Cerebellar cortex (tissue), 1 donor: ENCODE measurements at regions not wholly inside any gene's neighbourhood (a gene's known extent, or its start where the extent isn't known, plus 50 kb on each side); places are given as distances from the start of the nearest gene placed in this dataset.
"Not testable (repeated sequence)": the region's sequence is repeated elsewhere in the genome, so short reads cannot be mapped to it uniquely, and the experiment has no call there.

Experiments used
- DNase-seq: peaks from one replicate; pipeline ENCODE4 v3.0.0-alpha.2; 2015; ENCODE audit warnings: low spot score

DNA sequence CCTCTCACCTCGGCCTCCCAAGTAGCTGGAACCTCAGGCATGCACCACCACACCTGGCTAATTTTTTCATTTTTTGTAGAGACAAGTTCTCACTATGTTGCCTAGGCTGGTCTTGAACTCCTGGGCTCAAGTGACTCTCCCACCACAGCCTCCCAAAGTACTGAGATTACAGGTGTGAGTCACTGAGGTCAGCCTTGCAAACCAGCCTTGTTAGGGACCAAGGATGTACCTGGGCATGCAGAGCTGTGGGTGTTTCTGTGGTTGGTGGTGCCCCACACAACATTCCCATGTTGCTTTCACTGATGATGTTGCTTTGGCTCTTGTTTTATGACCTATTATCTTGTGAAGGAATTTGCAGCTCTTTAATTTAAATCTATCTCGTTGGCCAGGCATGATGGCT is 54.8 kb downstream of the OTUD1 start:
- no peak for DNase-seq

DNA sequence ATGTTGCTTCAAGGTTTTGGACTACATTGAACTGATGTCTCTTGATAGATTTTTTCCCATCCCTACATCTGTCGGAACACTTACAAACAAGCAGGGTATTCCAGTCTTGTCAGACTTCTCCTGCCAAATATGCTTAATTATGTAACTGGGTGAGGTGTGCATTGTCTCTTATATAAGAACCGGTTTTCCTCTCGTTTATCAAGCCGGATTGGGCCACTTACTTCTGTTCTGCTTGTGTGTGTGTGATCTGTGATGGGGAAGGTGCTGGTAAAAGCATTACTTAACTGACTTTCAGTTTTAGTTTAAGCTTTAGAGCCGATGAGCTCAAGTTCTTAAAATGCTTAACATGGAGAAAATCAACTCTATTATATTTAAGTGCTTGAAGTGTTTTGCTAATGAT is 57.9 kb downstream of the OTUD1 start:
- no peak for DNase-seq

DNA sequence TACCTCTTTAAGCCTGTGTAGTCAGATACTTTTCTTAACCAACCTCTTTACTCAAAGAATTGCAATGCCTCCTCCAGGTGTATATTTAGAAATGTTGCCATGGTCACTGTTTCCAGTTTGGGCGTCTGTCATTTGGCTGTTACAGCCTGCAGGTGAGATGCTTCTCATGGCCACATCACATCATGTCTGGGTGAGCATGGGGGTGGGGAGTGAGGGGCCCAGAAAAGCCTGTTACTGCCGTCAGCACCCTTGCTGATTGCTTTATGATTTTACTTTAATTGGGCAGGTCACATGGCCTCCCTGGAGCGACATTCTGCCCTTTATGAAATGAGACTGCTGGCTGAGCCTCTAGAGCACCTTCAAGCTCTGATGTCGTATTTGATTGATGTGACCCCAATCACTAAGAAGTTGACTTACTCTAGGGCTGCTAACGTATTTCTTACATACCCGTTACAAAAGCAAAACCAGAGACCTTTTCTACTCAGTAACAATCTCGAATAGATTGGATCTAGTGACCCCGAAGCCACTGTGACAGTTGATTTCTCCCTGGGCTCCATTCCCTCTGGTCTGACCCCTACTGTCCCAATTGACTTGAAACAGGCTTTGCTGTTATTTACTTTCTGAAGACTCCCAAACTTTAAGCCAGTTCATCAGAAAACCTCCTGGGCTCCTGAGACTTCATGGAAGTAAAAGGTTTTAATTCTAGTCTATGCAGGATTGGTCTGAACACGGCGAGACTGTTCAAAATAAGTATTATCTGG is 60.7 kb downstream of the OTUD1 start:
- DNase-seq, result no peak

DNA sequence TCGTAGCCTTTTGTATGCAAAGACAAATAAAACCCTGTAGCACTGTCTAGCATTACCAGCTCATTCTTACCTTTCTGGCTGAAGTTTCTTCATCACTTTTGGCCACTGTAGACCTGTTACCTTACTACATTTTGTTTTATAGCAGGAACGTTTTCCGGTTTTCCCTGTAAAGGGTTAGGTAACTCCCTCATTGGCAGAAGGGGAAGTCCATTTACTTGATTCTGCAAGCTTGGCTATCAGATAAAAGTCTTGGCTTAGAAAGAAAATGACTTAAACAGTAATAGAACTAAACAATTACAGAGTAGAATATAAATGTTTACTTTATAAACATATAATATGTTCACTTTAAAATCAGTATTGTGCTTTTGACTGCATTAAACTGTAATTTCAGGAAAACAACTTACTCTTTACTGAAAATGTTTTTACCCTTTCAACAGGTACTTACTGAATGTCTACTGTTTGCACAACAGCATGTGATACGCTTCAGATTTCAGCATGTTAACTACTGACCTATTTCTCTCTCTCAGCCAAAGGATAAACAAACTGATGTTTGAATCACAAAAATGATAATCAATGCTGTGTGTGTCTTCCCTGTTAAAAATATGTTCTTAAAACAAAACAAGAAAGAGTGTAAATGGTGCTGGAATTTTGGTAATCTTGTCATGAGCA is 67.1 kb downstream of the OTUD1 start:
- no peak for DNase-seq

DNA sequence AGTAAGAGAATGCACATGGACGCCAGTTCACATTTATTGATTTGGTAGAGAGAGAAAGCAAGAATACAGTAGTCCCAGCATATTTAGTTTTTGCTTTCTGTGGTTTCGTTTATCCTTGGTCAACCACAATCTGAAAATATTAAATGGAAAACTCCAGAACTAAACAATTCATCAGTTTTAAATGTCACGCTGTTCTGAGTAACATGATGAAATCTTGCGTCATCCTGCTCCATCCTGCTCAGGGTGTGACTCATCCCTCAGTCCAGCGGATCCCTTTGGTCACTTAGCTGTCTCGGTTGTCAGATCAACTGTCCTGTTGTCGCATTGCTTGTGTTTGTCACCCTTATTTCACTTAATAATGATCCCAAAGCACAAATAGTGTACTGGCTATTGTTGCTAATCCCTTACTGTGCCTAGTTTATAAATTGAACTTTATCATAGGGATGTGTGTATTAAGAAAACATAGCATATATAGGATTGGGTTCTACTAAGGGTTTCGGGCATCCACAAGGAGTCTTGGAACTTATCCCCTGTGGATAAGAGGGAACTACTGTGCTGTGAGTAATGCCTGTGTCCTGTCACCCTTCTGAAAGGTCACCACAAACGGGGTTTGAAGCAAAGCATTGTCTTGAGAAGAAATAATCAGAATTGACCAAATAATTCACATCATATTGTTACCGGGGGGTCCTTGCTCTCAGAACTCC is 73.6 kb downstream of the OTUD1 start:
- DNase-seq, result no peak

DNA sequence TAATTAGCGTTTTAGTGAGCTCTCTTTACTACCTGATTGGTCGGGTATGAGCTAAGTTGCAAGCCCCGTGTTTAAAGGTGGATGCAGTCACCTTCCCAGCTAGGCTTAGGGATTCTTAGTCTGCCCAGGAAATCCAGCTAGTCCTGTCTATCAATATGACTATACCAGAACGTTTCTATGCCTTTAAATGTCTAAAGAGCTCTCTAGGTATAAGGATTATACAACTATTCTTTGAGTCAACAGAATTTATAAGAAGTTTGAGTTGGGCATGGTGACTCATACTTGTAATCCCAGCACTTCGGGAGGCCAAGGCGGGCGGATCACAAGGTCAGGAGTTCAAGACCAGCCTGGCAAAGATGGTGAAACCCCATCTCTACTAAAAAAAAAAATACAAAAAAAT is 74.7 kb downstream of the OTUD1 start:
- DNase-seq, result not testable (repeated sequence)

DNA sequence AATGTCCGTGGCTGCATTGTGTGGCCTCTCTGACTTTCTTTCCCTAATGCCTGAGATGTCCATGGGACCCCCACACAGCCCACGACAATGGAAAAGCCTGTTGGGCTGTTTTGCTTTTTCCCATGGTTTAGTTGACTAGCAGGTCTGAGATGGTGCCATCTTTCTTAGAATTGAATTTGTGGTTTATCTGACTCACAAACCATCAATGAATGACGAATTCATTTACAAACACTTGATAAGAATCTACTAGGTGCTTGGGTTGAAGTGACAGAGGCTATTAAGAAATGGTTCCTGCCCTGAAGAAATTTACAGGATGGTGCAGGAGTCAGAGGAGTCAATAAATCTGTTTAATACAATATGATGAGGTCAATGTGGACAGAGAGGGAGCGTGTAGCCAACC is 75.4 kb downstream of the OTUD1 start:
- DNase-seq, result no peak

DNA sequence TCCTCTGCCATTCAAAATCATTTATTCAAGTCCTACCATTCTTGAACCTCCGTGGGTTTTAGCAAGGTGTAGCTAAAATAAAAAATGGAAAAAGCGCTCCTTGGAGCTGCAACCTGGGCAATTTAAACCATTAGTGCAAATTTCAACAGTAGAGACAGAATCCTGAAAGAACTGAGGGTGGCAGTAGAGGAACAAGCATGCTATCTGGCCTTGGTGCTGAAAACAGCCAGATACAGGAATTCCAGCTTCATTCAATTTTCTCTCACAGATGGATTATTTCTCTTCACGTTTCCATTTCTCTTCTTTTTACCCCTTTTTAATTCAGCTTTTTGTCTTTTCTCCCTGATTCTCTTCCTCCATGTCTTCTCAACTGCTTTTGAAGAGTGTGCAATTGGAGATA is 77.7 kb downstream of the OTUD1 start:
- peak; percentile 12 for DNase-seq

DNA sequence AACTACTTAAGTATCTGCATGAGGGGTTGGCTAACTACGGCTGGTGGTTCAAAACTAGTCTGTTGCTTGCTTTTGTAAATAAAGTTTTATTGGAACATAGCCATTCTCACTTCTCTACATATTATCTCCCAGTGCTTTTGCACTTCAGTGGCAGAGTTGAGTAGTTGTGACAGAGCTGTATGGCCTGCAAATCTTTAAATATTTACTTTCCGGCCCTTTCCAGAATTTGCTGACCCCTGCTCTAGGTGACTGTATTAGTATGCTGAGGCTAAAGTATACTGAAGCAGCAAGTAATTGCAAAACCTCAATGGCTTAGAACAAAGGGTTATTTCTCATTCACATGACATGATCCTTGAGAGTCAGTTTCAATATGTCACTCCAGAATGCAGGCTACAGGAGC is 78.3 kb downstream of the OTUD1 start:
- no peak for DNase-seq

DNA sequence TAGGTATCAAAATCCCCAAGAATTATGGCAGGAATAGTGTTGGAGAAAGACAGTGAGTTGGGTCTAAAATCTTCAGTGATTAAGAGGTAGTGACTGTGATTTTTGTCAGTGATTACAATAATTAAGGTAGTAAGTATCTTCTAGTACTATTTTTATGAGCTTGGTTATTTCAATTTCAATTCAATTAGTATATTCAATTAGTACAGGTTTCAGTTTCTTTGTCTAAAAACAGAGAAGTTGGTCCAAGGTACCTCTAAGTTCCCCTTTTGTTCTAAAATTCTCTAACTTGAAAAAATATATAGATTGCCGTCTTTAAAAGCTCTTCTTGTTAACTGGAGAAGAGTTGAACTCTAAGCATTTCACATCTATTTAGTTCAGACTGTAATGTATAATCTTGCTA is 82.9 kb downstream of the OTUD1 start:
- no peak for DNase-seq

DNA sequence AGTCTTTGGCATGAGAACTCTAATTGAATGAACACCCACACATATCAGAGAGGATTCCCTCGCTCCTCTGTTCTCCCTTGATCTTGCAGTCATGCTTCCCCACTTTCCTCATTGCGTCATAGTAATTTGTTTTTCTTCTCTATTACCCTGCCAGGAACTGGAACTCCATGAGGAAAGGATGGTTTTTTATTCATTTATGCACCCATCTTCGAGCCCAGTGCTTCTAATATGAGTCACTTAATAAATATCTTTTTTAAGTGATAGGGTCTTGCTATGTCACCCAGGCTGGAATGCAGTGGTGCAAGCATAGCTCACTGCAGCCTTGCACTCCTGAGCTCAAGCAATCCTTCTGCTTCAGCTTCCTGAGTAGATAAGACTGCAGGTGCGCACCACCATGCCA is 83.5 kb downstream of the OTUD1 start:
- DNase-seq, result no peak

DNA sequence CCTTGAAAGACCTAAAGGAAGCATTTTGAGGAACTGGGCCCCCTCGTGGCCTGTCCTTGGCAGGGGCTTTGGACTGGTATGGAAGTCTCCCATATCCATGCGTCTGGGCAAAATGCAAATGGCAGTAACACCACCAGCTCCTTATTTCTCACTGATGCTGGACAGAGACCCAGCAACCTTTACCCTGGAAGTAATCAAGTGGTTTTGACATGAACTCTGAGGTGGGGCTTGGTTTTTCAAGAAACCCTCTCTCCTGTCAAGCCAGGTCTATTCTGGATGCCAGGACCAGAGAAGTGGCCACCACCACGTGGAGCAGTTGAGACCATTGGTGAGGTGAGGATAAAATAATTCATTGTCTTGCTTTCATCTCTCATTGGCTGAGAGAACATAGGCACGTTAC is 84.4 kb downstream of the OTUD1 start:
- DNase-seq, result no peak

DNA sequence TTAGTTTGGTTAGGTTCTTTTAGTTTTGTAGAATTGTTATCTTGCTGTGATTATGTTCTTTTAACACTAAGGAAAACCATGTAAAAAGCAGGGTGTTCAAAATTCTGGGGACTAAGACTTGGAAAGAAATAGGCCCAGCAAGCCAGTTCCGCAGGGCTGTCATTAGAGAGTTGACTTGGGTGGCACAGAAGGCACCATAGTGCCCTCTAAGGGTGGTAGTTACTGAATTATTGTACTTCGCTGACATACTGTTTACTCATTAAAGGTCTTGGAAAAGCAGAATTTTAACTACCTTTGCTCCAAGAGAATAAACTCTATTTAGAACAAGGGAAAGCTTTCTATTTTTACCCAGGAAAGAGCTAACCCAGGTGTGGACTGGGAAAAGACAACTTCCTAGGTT is 86.5 kb downstream of the OTUD1 start:
- DNase-seq, result peak; percentile 34

DNA sequence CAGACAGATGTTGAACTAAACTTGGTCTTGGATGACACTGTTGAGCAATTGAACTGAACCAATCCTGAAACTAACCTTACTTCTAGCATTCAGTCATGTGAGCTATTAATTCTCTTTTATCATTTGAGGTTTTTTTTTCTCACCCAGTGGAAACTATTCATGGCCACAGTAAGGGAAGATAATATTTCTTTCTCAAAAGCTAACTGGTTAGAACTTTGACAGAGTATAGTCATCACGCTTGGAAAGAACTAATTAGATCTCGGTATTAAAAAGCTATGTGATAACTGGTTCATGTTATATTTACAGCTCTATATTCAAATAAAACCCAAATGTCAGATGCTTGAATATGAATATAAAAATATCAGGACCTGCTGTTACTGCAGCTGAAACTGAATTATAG is 89.5 kb downstream of the OTUD1 start:
- DNase-seq, result no peak

DNA sequence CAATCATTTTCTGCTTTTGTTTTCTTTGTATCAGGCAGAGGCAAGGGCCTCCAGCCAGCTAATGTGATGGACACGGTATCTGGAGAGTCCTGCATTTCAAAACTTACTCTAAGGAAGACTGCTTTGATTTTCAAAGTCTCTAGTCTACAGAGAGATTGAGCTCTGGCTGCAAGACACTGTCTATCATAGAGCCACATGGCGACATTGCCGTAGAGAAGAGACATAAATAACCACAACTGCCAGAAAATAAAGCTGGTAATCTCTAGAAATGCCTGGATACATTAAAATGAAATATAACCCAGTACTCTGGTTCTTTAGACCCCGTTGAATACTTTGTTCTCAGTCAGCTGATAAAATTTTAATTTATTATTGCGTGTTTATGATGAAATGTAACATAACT is 90.8 kb downstream of the OTUD1 start:
- no peak for DNase-seq

DNA sequence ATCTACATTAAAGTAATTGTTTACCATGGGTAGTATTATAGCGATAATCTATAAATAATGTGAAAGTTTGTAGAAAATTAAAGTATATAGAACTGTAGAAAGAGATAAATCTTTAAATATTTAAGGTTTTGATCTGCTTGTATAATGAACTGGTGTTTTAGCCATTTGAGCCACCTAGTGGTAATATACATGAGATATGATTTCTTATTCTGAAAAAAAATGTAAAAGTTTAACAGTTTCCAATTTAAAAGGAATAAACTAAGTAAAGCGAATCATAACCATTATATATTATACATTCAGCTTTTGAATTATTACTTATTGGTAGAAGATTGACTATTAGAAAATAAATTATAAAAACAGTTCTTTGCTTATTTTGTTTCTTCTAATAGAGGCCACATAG is 91.2 kb downstream of the OTUD1 start:
- DNase-seq, result no peak

DNA sequence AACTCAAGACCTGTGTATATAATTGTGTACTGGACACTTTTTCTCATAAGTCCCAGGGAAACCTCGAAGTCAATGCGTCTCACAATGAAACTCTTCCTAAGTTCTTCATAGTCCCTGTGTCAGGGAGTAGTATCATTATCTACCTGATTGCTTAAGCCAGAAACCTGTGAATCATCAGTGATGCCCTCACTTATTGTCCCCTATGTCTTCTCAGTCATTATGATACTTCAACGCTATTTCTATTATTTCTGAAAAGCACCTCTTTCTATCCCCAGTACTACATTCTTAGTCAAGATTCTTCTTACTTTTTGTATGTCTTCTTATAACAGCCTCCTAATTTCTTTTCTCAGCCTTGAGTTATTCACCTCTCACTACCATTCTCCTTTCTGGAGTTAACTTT is 94.3 kb downstream of the OTUD1 start:
- no peak for DNase-seq

DNA sequence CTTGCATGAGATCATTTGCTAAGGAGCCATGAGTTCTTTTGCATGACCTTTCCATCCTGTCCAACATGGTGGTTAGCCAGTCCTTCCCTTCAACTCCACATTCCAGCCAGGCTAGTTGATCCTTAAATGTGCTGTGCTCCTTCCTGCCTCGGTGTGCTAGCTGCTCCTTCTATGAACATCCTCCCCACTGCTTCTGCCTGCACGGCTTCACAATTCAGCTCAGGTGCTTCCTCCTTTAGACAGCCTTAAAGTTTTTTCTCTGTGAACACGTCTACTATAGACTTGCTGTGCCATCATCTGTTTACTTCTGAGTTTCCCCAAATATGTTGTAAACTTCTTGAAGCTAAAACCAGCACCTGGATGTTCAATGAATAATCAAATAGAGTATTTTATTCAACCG is 95.5 kb downstream of the OTUD1 start:
- DNase-seq, result no peak

DNA sequence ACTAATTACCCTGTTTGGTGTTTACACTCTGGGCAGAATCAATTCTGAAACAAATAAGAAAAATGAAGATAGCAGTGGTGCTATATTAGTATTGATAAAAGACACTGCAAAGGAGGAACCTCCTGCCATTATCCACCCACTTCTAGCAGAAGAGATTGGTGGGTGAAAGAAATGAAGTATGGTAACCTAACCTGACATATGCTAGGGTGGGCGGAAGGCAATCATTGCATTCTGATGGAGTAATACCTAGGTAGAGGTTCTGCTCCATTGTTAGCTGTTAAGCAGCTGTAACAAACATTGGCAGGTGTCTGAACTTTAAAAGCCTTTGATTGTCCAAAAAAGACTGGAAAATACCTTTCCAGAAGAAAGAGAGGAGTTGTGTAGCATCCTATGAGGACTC is 95.9 kb downstream of the OTUD1 start:
- no peak for DNase-seq

DNA sequence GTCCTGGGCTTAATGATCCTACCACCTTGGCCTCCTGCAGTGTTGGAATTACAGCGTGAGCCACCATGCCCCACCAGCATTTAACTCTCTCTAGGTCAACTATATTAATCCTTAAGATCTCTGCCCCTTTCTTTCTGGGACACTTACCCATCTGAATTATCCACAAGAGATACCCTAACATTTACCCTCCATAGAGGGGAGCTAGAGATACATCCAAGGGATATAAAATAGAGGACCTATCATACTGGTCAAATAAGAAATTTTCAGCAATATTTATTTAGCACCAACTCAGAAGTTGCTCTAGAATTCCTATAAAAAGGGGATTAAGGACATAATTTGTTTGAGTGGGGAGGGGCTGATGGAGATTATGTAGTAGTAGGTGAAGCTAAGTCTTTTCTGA is 96.5 kb downstream of the OTUD1 start:
- no peak for DNase-seq

DNA sequence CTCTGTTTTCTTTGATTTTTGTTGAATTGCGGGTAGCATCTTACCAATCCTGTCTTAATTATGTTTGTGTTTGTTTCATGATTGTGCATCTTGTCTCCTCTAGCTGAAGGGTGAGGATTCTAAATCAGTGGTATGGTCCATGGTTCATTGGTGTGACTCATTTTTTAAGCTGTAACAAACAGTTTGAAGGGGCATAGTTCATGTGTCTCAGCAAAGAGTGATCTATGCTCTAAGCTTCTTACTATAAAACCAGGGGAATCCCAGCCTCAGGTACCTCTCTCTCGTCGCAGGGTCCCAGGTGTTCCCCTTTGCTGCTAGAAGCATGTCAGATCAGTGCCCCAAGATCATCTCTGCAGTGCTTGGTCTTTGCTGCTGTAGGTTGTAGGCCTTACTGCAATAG is 100.1 kb downstream of the OTUD1 start:
- DNase-seq, result no peak

DNA sequence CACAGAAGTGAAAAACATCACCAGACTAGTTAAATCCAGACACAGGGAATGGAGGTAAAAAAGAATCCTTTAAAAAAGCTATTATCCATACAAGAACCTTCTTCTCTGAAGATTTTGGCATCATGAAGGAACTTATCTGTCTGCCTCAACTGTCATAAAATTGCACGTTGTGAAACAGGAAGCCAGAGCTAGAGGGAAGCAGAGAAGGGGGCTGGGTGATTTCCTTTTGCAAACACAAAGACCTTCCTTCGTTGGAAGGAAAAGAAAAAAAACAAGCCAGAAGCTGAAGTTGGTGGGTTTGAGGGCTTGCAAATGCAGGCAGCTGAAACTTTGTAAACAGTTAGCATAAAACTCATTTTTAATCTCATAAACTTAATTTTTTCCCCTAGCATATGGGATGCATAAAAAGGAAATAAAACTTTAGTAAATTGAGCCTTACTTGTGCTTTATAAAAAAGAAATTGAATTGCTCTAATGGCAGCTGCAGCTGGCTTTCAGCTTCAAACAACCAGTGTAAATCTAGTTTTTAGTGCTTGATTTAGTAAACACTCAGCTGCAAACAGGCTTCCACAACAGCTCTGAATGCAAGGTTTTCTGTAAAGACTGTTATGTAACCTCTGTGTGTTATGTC is 101.6 kb downstream of the OTUD1 start:
- no peak for DNase-seq
